B cell (primary cell): ENCODE measurements at regions not wholly inside any gene's neighbourhood (a gene's known extent, or its start where the extent isn't known, plus 50 kb on each side); places are given as distances from the start of the nearest gene placed in this dataset.

Source experiments
- ATAC-seq: fragments of 200-7000 bp; cut with Tn5 transposase; one replicate; pipeline ENCODE4 v1.10.0; 2021; ENCODE audit warnings: low read depth, mild to moderate bottlenecking, moderate number of reproducible peaks, moderate library complexity
- CTCF ChIA-PET: fragments of 350-600 bp; sonication (Branson Sonifier 250); formaldehyde crosslinking; loops from one replicate; lab custom pipeline; 2021; ENCODE audit warnings: antibody characterized with exemption, inconsistent platforms; lab: Charles Lee
- POLR2A ChIA-PET: fragments of 350-600 bp; sonication (Branson Sonifier 250); formaldehyde crosslinking; loops from one replicate; lab custom pipeline; 2021; ENCODE audit warnings: antibody characterized with exemption; lab: Charles Lee
- DNase-seq: peaks from one replicate; pipeline ENCODE4 v3.0.0; 2013
- H2AFZ ChIP-seq: 2 replicates; pipeline ENCODE4 v1.6.1; 2012; ENCODE audit warnings: mild to moderate bottlenecking, low read depth, low read length; ENCODE audit not compliant: insufficient read depth, poor library complexity, severe bottlenecking
- H3K27ac ChIP-seq, 2 donors: 1 replicate in 1 of 2; 2 replicates in 1 of 2; pipeline ENCODE4 v1.5.1; 2012 to 2013; ENCODE audit warnings: low read length in 2 of 2, mild to moderate bottlenecking in 2 of 2, moderate library complexity in 1 of 2
- H3K27me3 ChIP-seq, 4 experiments: fragments of 200-600 bp in 1 of 4; sonication (generic) in 1 of 4; replicated peaks in 1 of 4; 1 replicate in 2 of 4; 2 replicates in 2 of 4; pipeline versions ENCODE4 v1.6.1 to v1.7.0; 2013 to 2016; ENCODE audit warnings: low read length in 3 of 4, mild to moderate bottlenecking in 2 of 4, mixed read lengths in 1 of 4, moderate library complexity in 1 of 4; ENCODE audit not compliant: insufficient read depth in 4 of 4, control insufficient read depth in 3 of 4; ENCODE audit errors: control extremely low read depth in 1 of 4
- H3K36me3 ChIP-seq, 2 experiments: replicated peaks in 1 of 2; 1 replicate in 1 of 2; 2 replicates in 1 of 2; pipeline versions ENCODE4 v1.6.1 to v1.7.1; 2013; ENCODE audit warnings: low read length in 1 of 2; ENCODE audit not compliant: insufficient read depth in 2 of 2, control insufficient read depth in 1 of 2; ENCODE audit errors: control extremely low read depth in 1 of 2, extremely low read depth in 1 of 2
- H3K4me1 ChIP-seq, 2 donors: fragments of 200-600 bp in 1 of 2; sonication (generic) in 1 of 2; 1 replicate in 1 of 2; 2 replicates in 1 of 2; pipeline versions ENCODE4 v1.5.1 to v1.6.1; 2013 to 2017; ENCODE audit warnings: low read length in 2 of 2; ENCODE audit not compliant: control insufficient read depth in 2 of 2, insufficient read depth in 2 of 2
- H3K4me2 ChIP-seq: replicated peaks from 2 replicates; pipeline ENCODE3; 2012; ENCODE audit warnings: mild to moderate bottlenecking, low read depth, low read length; ENCODE audit not compliant: poor library complexity, severe bottlenecking
- H3K4me3 ChIP-seq, 5 experiments: fragments of 200-600 bp in 1 of 5; sonication (generic) in 1 of 5; 1 replicate in 3 of 5; 2 replicates in 2 of 5; pipeline versions ENCODE4 v1.5.1 to v1.7.0; 2011 to 2016; ENCODE audit warnings: low read length in 4 of 5, mild to moderate bottlenecking in 4 of 5, low read depth in 2 of 5, control low read depth in 1 of 5, moderate library complexity in 1 of 5; ENCODE audit not compliant: insufficient read depth in 1 of 5; ENCODE audit errors: control extremely low read depth in 1 of 5, extremely low read depth in 1 of 5
- H3K79me2 ChIP-seq: fragments of 200-600 bp; sonication (generic); one replicate; pipeline ENCODE4 v1.6.0; 2016; ENCODE audit warnings: low read length; ENCODE audit not compliant: control insufficient read depth, insufficient read depth
- H3K9ac ChIP-seq: fragments of 200-600 bp; sonication (generic); 2 replicates; pipeline ENCODE4 v1.6.1; 2017; ENCODE audit warnings: mild to moderate bottlenecking, low read length, moderate library complexity
- H3K9me3 ChIP-seq, 3 donors: one replicate each; pipeline versions ENCODE4 v1.6.1 to v1.7.1; 2013; ENCODE audit warnings: low read length in 2 of 3; ENCODE audit not compliant: control insufficient read depth in 2 of 3, insufficient read depth in 1 of 3; ENCODE audit errors: control extremely low read depth in 1 of 3
- H4K20me1 ChIP-seq: 2 replicates; pipeline ENCODE4 v1.6.0; 2012; ENCODE audit warnings: mild to moderate bottlenecking, low read length; ENCODE audit not compliant: insufficient read depth, control insufficient read depth, poor library complexity, severe bottlenecking
- H3K27ac Mint-ChIP-seq: one replicate; pipeline ENCODE4 v1.8.0; 2021; ENCODE audit warnings: mixed read lengths
- H3K27me3 Mint-ChIP-seq: one replicate; pipeline ENCODE4 v1.8.0; 2021; ENCODE audit warnings: mixed read lengths
- H3K4me1 Mint-ChIP-seq: one replicate; pipeline ENCODE4 v1.8.0; 2021; ENCODE audit warnings: mixed read lengths
- H3K4me3 Mint-ChIP-seq: one replicate; pipeline ENCODE4 v1.8.0; 2021; ENCODE audit warnings: mixed read lengths
- H3K9me3 Mint-ChIP-seq: one replicate; pipeline ENCODE4 v1.8.0; 2022; ENCODE audit warnings: mixed read lengths; ENCODE audit not compliant: insufficient read depth
- EZH2 ChIP-seq: IDR thresholded peaks from 2 replicates; pipeline ENCODE4 v1.6.1; 2012; ENCODE audit warnings: borderline replicate concordance, low read depth, mild to moderate bottlenecking, moderate library complexity, low read length; ENCODE audit not compliant: insufficient read depth, poor library complexity, severe bottlenecking
- WGBS: methylation state at CpG from one replicate; pipeline ENCODE4 v1.1.5; 2013; ENCODE audit warnings: missing lambda C conversion rate; ENCODE audit not compliant: insufficient coverage; 5-methylcytosine and 5-hydroxymethylcytosine counted together
- intact Hi-C: fragments of 100-400 bp; cut with micrococcal nuclease; formaldehyde crosslinking; loops from one replicate; pipeline ENCODE4 v1.10.0; 2022
- TF ChIP-seq, protein P1 (sequence below): fragments of 200-600 bp; IDR thresholded peaks from one replicate; pipeline ENCODE4 v1.8.0; 2022; ENCODE audit warnings: antibody characterized with exemption, mild to moderate bottlenecking

DNA sequence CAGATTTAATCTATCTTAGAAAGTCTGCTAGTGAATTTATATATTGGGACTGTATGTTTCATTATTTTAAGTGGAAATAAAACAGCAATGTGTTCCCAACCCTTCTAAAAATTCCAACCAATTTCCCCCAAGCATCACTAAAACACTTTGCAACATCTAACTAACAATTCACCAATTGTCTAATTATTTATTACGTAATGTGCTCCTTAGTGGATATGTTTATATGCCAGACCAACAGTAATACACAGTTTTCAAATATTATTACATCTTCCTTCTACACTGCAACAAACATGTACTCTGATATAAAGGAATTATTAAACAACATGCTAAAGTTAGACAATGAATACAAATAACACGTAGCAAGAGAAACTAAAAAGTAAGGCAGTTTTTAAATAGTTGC lies 262.6 kb upstream of the THBS1 start:
- POLR2A ChIA-PET: no interaction called here
- intact Hi-C loops: no loop called here

DNA sequence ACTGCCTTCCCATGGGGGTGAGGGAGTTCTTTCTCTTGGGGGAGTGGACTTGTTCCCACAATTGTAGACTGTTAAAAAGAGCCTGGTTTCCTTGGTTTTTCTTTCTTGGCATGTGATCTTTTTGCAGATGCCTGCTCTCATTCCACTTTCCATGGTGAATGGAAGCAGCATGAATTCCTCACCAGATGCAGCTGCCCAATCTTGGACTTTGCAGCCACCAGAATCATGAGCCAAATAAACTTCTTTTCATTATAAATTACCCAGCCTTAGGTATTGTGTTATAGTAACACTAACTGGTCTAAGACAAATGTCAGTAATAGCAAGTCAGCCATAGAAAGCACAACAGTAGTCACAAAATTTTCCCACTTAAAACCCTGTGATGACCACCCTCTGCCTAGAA lies 260.5 kb upstream of the THBS1 start:
- H3K27me3 ChIP-seq: peaks cover 0 to 2% (median 0%) of the 10 kb centered on the region in 4 experiments
- H3K79me2 ChIP-seq: no peaks in the 10 kb centered on the region
- TF ChIP-seq, protein P1, sequence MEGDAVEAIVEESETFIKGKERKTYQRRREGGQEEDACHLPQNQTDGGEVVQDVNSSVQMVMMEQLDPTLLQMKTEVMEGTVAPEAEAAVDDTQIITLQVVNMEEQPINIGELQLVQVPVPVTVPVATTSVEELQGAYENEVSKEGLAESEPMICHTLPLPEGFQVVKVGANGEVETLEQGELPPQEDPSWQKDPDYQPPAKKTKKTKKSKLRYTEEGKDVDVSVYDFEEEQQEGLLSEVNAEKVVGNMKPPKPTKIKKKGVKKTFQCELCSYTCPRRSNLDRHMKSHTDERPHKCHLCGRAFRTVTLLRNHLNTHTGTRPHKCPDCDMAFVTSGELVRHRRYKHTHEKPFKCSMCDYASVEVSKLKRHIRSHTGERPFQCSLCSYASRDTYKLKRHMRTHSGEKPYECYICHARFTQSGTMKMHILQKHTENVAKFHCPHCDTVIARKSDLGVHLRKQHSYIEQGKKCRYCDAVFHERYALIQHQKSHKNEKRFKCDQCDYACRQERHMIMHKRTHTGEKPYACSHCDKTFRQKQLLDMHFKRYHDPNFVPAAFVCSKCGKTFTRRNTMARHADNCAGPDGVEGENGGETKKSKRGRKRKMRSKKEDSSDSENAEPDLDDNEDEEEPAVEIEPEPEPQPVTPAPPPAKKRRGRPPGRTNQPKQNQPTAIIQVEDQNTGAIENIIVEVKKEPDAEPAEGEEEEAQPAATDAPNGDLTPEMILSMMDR: no peak
- no peak for TF ChIP-seq EZH2
- DNase-seq (no peak), ATAC-seq (no peak)
- H4K20me1 ChIP-seq: no peaks in the 10 kb centered on the region
- H3K9ac ChIP-seq: no peak overlapping the region
- POLR2A ChIA-PET: no interaction called here
- H2AFZ ChIP-seq: no peak overlapping the region
- Mint-ChIP-seq H3K27me3 (peaks cover 9% of the 10 kb centered on the region), H3K4me1 (no peaks in the 10 kb centered on the region), H3K4me3 (no peak overlapping the region), H3K27ac (no peak overlapping the region), H3K9me3 (peaks cover 4% of the 10 kb centered on the region)
- no peaks in the 10 kb centered on the region for H3K4me1 ChIP-seq
- intact Hi-C loops: no loop called here
- no peak overlapping the region for H3K4me2 ChIP-seq
- H3K4me3 ChIP-seq: no peak overlapping the region
- CTCF ChIA-PET: no interaction called here
- no peaks in the 10 kb centered on the region for H3K9me3 ChIP-seq
- H3K27ac ChIP-seq: no peak overlapping the region
- no peaks in the 10 kb centered on the region for H3K36me3 ChIP-seq

More for the DNA sequence above, 262.6 kb upstream of the THBS1 start:
- no peak for TF ChIP-seq EZH2
- TF ChIP-seq, protein P1: no peak
- no peak overlapping the region for H3K9ac ChIP-seq
- no peak for DNase-seq
- peaks cover 0 to 2% (median 0%) of the 10 kb centered on the region in 4 experiments for H3K27me3 ChIP-seq
- Mint-ChIP-seq H3K4me3 (no peak overlapping the region), H3K4me1 (no peaks in the 10 kb centered on the region), H3K9me3 (peaks cover 4% of the 10 kb centered on the region), H3K27me3 (peaks cover 6% of the 10 kb centered on the region), H3K27ac (no peak overlapping the region)
- H4K20me1 ChIP-seq: no peaks in the 10 kb centered on the region
- CTCF ChIA-PET: no interaction called here
- H3K9me3 ChIP-seq: no peaks in the 10 kb centered on the region
- H2AFZ ChIP-seq: no peak overlapping the region
- WGBS: no CpG with 5 or more reads among the region's 2 CpGs
- H3K27ac ChIP-seq: no peak overlapping the region
- H3K4me3 ChIP-seq: no peak overlapping the region
- H3K36me3 ChIP-seq: no peaks in the 10 kb centered on the region
- H3K79me2 ChIP-seq: no peaks in the 10 kb centered on the region
- no peaks in the 10 kb centered on the region for H3K4me1 ChIP-seq
- no peak overlapping the region for H3K4me2 ChIP-seq
- ATAC-seq: no peak
